GM23338 (cell line): ENCODE measurements at regions not wholly inside any gene's neighbourhood (a gene's known extent, or its start where the extent isn't known, plus 50 kb on each side); places are given as distances from the start of the nearest gene placed in this dataset.

Source experiments
- ATAC-seq: fragments of 200-7000 bp; cut with Tn5 transposase; 3 replicates; pipeline ENCODE4 v1.9.1; 2020
- DNase-seq: peaks from one replicate; pipeline ENCODE4 v3.0.0-alpha.2; 2015; ENCODE audit warnings: low spot score
- H2AFZ ChIP-seq: fragments of 200-600 bp; sonication (generic); 2 replicates; pipeline ENCODE4 v1.8.0; 2016; ENCODE audit warnings: antibody characterized with exemption, mild to moderate bottlenecking, moderate library complexity
- H3F3A ChIP-seq: fragments of 200-600 bp; sonication (generic); replicated peaks from 2 replicates; pipeline ENCODE4 v1.8.0; 2017; ENCODE audit warnings: antibody characterized with exemption, mixed run types, low read depth
- H3K27ac ChIP-seq: fragments of 200-600 bp; sonication (generic); 2 replicates; pipeline ENCODE4 v1.6.1; 2016; ENCODE audit warnings: low read depth
- H3K27me3 ChIP-seq: fragments of 200-600 bp; sonication (generic); 2 replicates; pipeline ENCODE4 v1.8.0; 2016; ENCODE audit warnings: mild to moderate bottlenecking, mixed run types, moderate library complexity; ENCODE audit not compliant: insufficient read depth
- H3K36me3 ChIP-seq: fragments of 200-600 bp; sonication (generic); 2 replicates; pipeline ENCODE4 v1.8.0; 2016; ENCODE audit warnings: mild to moderate bottlenecking; ENCODE audit not compliant: insufficient read depth
- H3K4me1 ChIP-seq: fragments of 200-600 bp; sonication (generic); 2 replicates; pipeline ENCODE4 v1.8.0; 2016; ENCODE audit warnings: mild to moderate bottlenecking, moderate library complexity; ENCODE audit not compliant: insufficient read depth
- H3K4me2 ChIP-seq: fragments of 200-600 bp; sonication (generic); 2 replicates; pipeline ENCODE4 v1.7.1; 2017; ENCODE audit warnings: mixed run types
- H3K4me3 ChIP-seq: fragments of 200-600 bp; sonication (generic); 2 replicates; pipeline ENCODE4 v1.6.1; 2016; ENCODE audit warnings: mixed run types
- H3K79me2 ChIP-seq: fragments of 200-600 bp; sonication (generic); replicated peaks from 2 replicates; pipeline ENCODE4 v1.8.0; 2017; ENCODE audit warnings: mild to moderate bottlenecking; ENCODE audit not compliant: insufficient read depth
- H3K9me2 ChIP-seq: fragments of 200-600 bp; sonication (generic); 2 replicates; pipeline ENCODE4 v1.8.0; 2017; ENCODE audit not compliant: insufficient read depth
- H4K20me1 ChIP-seq: fragments of 200-600 bp; sonication (generic); replicated peaks from 2 replicates; pipeline ENCODE4 v1.8.0; 2017; ENCODE audit warnings: mild to moderate bottlenecking; ENCODE audit not compliant: insufficient read depth
- H3K27ac Mint-ChIP-seq: 2 replicates; pipeline ENCODE4 v1.8.0; 2020; ENCODE audit warnings: inconsistent platforms, mild to moderate bottlenecking, moderate library complexity, mixed read lengths
- H3K27me3 Mint-ChIP-seq: 3 replicates; pipeline ENCODE4 v1.8.0; 2022; ENCODE audit warnings: low read depth, mild to moderate bottlenecking, moderate library complexity, mixed read lengths, inconsistent platforms; ENCODE audit not compliant: insufficient read depth, poor library complexity
- H3K36me3 Mint-ChIP-seq: 3 replicates; pipeline ENCODE4 v1.8.0; 2021; ENCODE audit warnings: low read depth, mild to moderate bottlenecking, inconsistent platforms, moderate library complexity, mixed read lengths
- H3K4me1 Mint-ChIP-seq: 3 replicates; pipeline ENCODE4 v1.8.0; 2020; ENCODE audit warnings: mild to moderate bottlenecking, inconsistent platforms, mixed read lengths
- H3K4me3 Mint-ChIP-seq: 3 replicates; pipeline ENCODE4 v1.8.0; 2021; ENCODE audit warnings: moderate library complexity, mild to moderate bottlenecking, inconsistent platforms, mixed read lengths
- H3K9me3 Mint-ChIP-seq: 3 replicates; pipeline ENCODE4 v1.8.0; 2020; ENCODE audit warnings: moderate library complexity, mild to moderate bottlenecking, inconsistent platforms, mixed read lengths
- CREB1 ChIP-seq: fragments of 250-450 bp; sonication (Bioruptor Pico); IDR thresholded peaks from 2 replicates; pipeline ENCODE4 v1.5.0; 2020; ENCODE audit warnings: low read depth, mild to moderate bottlenecking, moderate library complexity
- EZH2 ChIP-seq: fragments of 200-600 bp; sonication (generic); IDR thresholded peaks from one replicate; pipeline ENCODE4 v1.8.0; 2017; ENCODE audit warnings: antibody characterized with exemption, mild to moderate bottlenecking, low read depth; ENCODE audit not compliant: unreplicated experiment
- EZH2phosphoT487 ChIP-seq: fragments of 200-600 bp; sonication (generic); IDR thresholded peaks from one replicate; pipeline ENCODE4 v1.8.1; 2018; ENCODE audit warnings: antibody characterized with exemption; ENCODE audit not compliant: unreplicated experiment
- JUNB ChIP-seq: IDR thresholded peaks from one replicate; pipeline ENCODE4 v1.6.1; 2016; ENCODE audit warnings: antibody characterized with exemption; ENCODE audit not compliant: unreplicated experiment
- NANOG ChIP-seq: IDR thresholded peaks from 2 replicates; pipeline ENCODE4 v1.6.1; 2016; ENCODE audit warnings: antibody characterized with exemption, borderline replicate concordance
- POLR2AphosphoS5 ChIP-seq: IDR thresholded peaks from 2 replicates; pipeline ENCODE4 v1.6.1; 2016; ENCODE audit warnings: antibody characterized with exemption, low read depth
- STAT1 ChIP-seq: IDR thresholded peaks from one replicate; pipeline ENCODE4 v1.6.1; 2016; ENCODE audit warnings: antibody characterized with exemption; ENCODE audit not compliant: unreplicated experiment
- ZNF114 ChIP-seq: fragments of 250-450 bp; sonication (Bioruptor Pico); IDR thresholded peaks from 2 replicates; pipeline ENCODE4 v1.5.0; 2020; ENCODE audit warnings: mild to moderate bottlenecking, moderate library complexity
- ZNF331 ChIP-seq: fragments of 250-450 bp; sonication (Bioruptor Pico); IDR thresholded peaks from 2 replicates; pipeline ENCODE4 v1.5.0; 2020; ENCODE audit warnings: low read depth, mild to moderate bottlenecking, moderate library complexity
- TF ChIP-seq, protein P1 (sequence below), 2 experiments: fragments of 200-600 bp in 1 of 2; sonication (generic) in 1 of 2; conservative IDR thresholded peaks; 2 replicates each; pipeline versions ENCODE4 v1.5.1 to v1.6.1; 2016 to 2017; ENCODE audit warnings: antibody characterized with exemption in 2 of 2, low read depth in 2 of 2, mild to moderate bottlenecking in 2 of 2, moderate library complexity in 1 of 2
- TF ChIP-seq, protein P2 (sequence below): IDR thresholded peaks from 2 replicates; pipeline ENCODE4 v1.6.1; 2016; ENCODE audit warnings: antibody characterized with exemption
- TF ChIP-seq, protein P3 (sequence below): IDR thresholded peaks from one replicate; pipeline ENCODE4 v1.6.1; 2018; ENCODE audit warnings: antibody characterized with exemption; ENCODE audit not compliant: unreplicated experiment
- TF ChIP-seq, protein P4 (sequence below): fragments of 250-450 bp; sonication (Bioruptor Pico); IDR thresholded peaks from 2 replicates; pipeline ENCODE4 v1.5.0; 2020; ENCODE audit warnings: mild to moderate bottlenecking, moderate library complexity

DNA sequence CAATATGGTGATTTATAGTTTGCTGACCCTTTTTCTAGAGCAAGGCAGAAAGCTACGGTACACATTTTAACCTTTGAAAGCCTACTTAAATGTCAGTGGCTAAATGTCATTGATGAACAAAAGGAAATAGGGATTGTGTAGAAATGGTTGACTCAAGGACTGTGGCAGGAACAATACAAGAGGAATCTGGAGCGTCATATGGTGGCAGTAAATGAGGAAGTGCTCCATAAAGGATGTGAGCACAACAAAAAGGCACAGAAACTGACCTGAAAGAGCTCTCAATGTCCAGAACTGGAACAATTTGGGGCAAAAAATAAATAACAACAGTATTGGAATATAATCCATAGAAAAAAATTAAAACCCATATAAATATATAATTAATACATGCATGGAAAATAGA is 443.9 kb upstream of the VRK2 start:
- DNase-seq = no peak
- H2AFZ ChIP-seq = peak overlapping the region; percentile 57; the same call in 1 of the 2 replicates
- no peak overlapping the region for H3K4me2 ChIP-seq

More for the DNA sequence above, 443.9 kb upstream of the VRK2 start:
- H3K36me3 ChIP-seq = 0 out of 2 replicates have a peak, but pooled peaks cover 4% of the 10 kb centered on the region
- H3K27ac Mint-ChIP-seq = peak overlapping the region; percentile 34; the same call in 1 of the 2 replicates
- no peak overlapping the region for H3K4me3 ChIP-seq
- H3K9me3 Mint-ChIP-seq = no peaks in the 10 kb centered on the region
- H3K36me3 Mint-ChIP-seq = no peaks in the 10 kb centered on the region
- H3K27ac ChIP-seq = no peak overlapping the region
- H3K27me3 Mint-ChIP-seq = no peaks in the 10 kb centered on the region
- no peak overlapping the region for H3K4me3 Mint-ChIP-seq
- no peaks in the 10 kb centered on the region for H3F3A ChIP-seq
- H3K27me3 ChIP-seq = no peaks in the 10 kb centered on the region
- H3K79me2 ChIP-seq = no peaks in the 10 kb centered on the region
- peaks cover 16% of the 10 kb centered on the region for H3K4me1 Mint-ChIP-seq
- 0 out of 2 replicates have a peak, but pooled peaks cover 5% of the 10 kb centered on the region for H3K9me2 ChIP-seq
- H4K20me1 ChIP-seq = no peaks in the 10 kb centered on the region
- no peak for ATAC-seq
- H3K4me1 ChIP-seq = peaks cover 20% of the 10 kb centered on the region
- TF ChIP-seq JUNB (no peak), ZNF114 (CRISPR knock-in tag) (no peak), NANOG (no peak), POLR2AphosphoS5 (no peak), STAT1 (no peak), CREB1 (CRISPR knock-in tag) (no peak), EZH2 (no peak), EZH2phosphoT487 (no peak), ZNF331 (CRISPR knock-in tag) (no peak)
- TF ChIP-seq, protein P1, sequence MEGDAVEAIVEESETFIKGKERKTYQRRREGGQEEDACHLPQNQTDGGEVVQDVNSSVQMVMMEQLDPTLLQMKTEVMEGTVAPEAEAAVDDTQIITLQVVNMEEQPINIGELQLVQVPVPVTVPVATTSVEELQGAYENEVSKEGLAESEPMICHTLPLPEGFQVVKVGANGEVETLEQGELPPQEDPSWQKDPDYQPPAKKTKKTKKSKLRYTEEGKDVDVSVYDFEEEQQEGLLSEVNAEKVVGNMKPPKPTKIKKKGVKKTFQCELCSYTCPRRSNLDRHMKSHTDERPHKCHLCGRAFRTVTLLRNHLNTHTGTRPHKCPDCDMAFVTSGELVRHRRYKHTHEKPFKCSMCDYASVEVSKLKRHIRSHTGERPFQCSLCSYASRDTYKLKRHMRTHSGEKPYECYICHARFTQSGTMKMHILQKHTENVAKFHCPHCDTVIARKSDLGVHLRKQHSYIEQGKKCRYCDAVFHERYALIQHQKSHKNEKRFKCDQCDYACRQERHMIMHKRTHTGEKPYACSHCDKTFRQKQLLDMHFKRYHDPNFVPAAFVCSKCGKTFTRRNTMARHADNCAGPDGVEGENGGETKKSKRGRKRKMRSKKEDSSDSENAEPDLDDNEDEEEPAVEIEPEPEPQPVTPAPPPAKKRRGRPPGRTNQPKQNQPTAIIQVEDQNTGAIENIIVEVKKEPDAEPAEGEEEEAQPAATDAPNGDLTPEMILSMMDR (conservative IDR thresholded peaks at IDR 0.05; ENCODE audit: low read depth in 2 of 2) = no peak
- TF ChIP-seq, protein P2, sequence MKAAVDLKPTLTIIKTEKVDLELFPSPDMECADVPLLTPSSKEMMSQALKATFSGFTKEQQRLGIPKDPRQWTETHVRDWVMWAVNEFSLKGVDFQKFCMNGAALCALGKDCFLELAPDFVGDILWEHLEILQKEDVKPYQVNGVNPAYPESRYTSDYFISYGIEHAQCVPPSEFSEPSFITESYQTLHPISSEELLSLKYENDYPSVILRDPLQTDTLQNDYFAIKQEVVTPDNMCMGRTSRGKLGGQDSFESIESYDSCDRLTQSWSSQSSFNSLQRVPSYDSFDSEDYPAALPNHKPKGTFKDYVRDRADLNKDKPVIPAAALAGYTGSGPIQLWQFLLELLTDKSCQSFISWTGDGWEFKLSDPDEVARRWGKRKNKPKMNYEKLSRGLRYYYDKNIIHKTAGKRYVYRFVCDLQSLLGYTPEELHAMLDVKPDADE = no peak
- TF ChIP-seq, protein P3, sequence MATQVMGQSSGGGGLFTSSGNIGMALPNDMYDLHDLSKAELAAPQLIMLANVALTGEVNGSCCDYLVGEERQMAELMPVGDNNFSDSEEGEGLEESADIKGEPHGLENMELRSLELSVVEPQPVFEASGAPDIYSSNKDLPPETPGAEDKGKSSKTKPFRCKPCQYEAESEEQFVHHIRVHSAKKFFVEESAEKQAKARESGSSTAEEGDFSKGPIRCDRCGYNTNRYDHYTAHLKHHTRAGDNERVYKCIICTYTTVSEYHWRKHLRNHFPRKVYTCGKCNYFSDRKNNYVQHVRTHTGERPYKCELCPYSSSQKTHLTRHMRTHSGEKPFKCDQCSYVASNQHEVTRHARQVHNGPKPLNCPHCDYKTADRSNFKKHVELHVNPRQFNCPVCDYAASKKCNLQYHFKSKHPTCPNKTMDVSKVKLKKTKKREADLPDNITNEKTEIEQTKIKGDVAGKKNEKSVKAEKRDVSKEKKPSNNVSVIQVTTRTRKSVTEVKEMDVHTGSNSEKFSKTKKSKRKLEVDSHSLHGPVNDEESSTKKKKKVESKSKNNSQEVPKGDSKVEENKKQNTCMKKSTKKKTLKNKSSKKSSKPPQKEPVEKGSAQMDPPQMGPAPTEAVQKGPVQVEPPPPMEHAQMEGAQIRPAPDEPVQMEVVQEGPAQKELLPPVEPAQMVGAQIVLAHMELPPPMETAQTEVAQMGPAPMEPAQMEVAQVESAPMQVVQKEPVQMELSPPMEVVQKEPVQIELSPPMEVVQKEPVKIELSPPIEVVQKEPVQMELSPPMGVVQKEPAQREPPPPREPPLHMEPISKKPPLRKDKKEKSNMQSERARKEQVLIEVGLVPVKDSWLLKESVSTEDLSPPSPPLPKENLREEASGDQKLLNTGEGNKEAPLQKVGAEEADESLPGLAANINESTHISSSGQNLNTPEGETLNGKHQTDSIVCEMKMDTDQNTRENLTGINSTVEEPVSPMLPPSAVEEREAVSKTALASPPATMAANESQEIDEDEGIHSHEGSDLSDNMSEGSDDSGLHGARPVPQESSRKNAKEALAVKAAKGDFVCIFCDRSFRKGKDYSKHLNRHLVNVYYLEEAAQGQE = no peak
- TF ChIP-seq, protein P4, sequence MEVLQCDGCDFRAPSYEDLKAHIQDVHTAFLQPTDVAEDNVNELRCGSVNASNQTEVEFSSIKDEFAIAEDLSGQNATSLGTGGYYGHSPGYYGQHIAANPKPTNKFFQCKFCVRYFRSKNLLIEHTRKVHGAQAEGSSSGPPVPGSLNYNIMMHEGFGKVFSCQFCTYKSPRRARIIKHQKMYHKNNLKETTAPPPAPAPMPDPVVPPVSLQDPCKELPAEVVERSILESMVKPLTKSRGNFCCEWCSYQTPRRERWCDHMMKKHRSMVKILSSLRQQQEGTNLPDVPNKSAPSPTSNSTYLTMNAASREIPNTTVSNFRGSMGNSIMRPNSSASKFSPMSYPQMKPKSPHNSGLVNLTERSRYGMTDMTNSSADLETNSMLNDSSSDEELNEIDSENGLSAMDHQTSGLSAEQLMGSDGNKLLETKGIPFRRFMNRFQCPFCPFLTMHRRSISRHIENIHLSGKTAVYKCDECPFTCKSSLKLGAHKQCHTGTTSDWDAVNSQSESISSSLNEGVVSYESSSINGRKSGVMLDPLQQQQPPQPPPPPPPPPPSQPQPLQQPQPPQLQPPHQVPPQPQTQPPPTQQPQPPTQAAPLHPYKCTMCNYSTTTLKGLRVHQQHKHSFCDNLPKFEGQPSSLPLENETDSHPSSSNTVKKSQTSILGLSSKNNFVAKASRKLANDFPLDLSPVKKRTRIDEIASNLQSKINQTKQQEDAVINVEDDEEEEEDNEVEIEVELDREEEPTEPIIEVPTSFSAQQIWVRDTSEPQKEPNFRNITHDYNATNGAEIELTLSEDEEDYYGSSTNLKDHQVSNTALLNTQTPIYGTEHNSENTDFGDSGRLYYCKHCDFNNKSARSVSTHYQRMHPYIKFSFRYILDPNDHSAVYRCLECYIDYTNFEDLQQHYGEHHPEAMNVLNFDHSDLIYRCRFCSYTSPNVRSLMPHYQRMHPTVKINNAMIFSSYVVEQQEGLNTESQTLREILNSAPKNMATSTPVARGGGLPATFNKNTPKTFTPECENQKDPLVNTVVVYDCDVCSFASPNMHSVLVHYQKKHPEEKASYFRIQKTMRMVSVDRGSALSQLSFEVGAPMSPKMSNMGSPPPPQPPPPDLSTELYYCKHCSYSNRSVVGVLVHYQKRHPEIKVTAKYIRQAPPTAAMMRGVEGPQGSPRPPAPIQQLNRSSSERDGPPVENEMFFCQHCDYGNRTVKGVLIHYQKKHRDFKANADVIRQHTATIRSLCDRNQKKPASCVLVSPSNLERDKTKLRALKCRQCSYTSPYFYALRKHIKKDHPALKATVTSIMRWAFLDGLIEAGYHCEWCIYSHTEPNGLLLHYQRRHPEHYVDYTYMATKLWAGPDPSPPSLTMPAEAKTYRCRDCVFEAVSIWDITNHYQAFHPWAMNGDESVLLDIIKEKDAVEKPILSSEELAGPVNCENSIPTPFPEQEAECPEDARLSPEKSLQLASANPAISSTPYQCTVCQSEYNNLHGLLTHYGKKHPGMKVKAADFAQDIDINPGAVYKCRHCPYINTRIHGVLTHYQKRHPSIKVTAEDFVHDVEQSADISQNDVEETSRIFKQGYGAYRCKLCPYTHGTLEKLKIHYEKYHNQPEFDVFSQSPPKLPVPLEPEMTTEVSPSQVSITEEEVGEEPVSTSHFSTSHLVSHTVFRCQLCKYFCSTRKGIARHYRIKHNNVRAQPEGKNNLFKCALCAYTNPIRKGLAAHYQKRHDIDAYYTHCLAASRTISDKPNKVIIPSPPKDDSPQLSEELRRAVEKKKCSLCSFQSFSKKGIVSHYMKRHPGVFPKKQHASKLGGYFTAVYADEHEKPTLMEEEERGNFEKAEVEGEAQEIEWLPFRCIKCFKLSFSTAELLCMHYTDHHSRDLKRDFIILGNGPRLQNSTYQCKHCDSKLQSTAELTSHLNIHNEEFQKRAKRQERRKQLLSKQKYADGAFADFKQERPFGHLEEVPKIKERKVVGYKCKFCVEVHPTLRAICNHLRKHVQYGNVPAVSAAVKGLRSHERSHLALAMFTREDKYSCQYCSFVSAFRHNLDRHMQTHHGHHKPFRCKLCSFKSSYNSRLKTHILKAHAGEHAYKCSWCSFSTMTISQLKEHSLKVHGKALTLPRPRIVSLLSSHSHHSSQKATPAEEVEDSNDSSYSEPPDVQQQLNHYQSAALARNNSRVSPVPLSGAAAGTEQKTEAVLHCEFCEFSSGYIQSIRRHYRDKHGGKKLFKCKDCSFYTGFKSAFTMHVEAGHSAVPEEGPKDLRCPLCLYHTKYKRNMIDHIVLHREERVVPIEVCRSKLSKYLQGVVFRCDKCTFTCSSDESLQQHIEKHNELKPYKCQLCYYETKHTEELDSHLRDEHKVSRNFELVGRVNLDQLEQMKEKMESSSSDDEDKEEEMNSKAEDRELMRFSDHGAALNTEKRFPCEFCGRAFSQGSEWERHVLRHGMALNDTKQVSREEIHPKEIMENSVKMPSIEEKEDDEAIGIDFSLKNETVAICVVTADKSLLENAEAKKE = no peak
